GM23338 (cell line): ENCODE measurements at regions not wholly inside any gene's neighbourhood (a gene's known extent, or its start where the extent isn't known, plus 50 kb on each side); places are given as distances from the start of the nearest gene placed in this dataset.

Experiments
- ATAC-seq: fragments of 200-7000 bp; cut with Tn5 transposase; 3 replicates; pipeline ENCODE4 v1.9.1; 2020
- DNase-seq: peaks from one replicate; pipeline ENCODE4 v3.0.0-alpha.2; 2015; ENCODE audit warnings: low spot score
- H2AFZ ChIP-seq: fragments of 200-600 bp; sonication (generic); 2 replicates; pipeline ENCODE4 v1.8.0; 2016; ENCODE audit warnings: antibody characterized with exemption, mild to moderate bottlenecking, moderate library complexity
- H3F3A ChIP-seq: fragments of 200-600 bp; sonication (generic); replicated peaks from 2 replicates; pipeline ENCODE4 v1.8.0; 2017; ENCODE audit warnings: antibody characterized with exemption, mixed run types, low read depth
- H3K27ac ChIP-seq: fragments of 200-600 bp; sonication (generic); 2 replicates; pipeline ENCODE4 v1.6.1; 2016; ENCODE audit warnings: low read depth
- H3K27me3 ChIP-seq: fragments of 200-600 bp; sonication (generic); 2 replicates; pipeline ENCODE4 v1.8.0; 2016; ENCODE audit warnings: mild to moderate bottlenecking, mixed run types, moderate library complexity; ENCODE audit not compliant: insufficient read depth
- H3K36me3 ChIP-seq: fragments of 200-600 bp; sonication (generic); 2 replicates; pipeline ENCODE4 v1.8.0; 2016; ENCODE audit warnings: mild to moderate bottlenecking; ENCODE audit not compliant: insufficient read depth
- H3K4me1 ChIP-seq: fragments of 200-600 bp; sonication (generic); 2 replicates; pipeline ENCODE4 v1.8.0; 2016; ENCODE audit warnings: mild to moderate bottlenecking, moderate library complexity; ENCODE audit not compliant: insufficient read depth
- H3K4me2 ChIP-seq: fragments of 200-600 bp; sonication (generic); 2 replicates; pipeline ENCODE4 v1.7.1; 2017; ENCODE audit warnings: mixed run types
- H3K4me3 ChIP-seq: fragments of 200-600 bp; sonication (generic); 2 replicates; pipeline ENCODE4 v1.6.1; 2016; ENCODE audit warnings: mixed run types
- H3K79me2 ChIP-seq: fragments of 200-600 bp; sonication (generic); replicated peaks from 2 replicates; pipeline ENCODE4 v1.8.0; 2017; ENCODE audit warnings: mild to moderate bottlenecking; ENCODE audit not compliant: insufficient read depth
- H3K9me2 ChIP-seq: fragments of 200-600 bp; sonication (generic); 2 replicates; pipeline ENCODE4 v1.8.0; 2017; ENCODE audit not compliant: insufficient read depth
- H4K20me1 ChIP-seq: fragments of 200-600 bp; sonication (generic); replicated peaks from 2 replicates; pipeline ENCODE4 v1.8.0; 2017; ENCODE audit warnings: mild to moderate bottlenecking; ENCODE audit not compliant: insufficient read depth
- H3K27ac Mint-ChIP-seq: 2 replicates; pipeline ENCODE4 v1.8.0; 2020; ENCODE audit warnings: inconsistent platforms, mild to moderate bottlenecking, moderate library complexity, mixed read lengths
- H3K27me3 Mint-ChIP-seq: 3 replicates; pipeline ENCODE4 v1.8.0; 2022; ENCODE audit warnings: low read depth, mild to moderate bottlenecking, moderate library complexity, mixed read lengths, inconsistent platforms; ENCODE audit not compliant: insufficient read depth, poor library complexity
- H3K36me3 Mint-ChIP-seq: 3 replicates; pipeline ENCODE4 v1.8.0; 2021; ENCODE audit warnings: low read depth, mild to moderate bottlenecking, inconsistent platforms, moderate library complexity, mixed read lengths
- H3K4me1 Mint-ChIP-seq: 3 replicates; pipeline ENCODE4 v1.8.0; 2020; ENCODE audit warnings: mild to moderate bottlenecking, inconsistent platforms, mixed read lengths
- H3K4me3 Mint-ChIP-seq: 3 replicates; pipeline ENCODE4 v1.8.0; 2021; ENCODE audit warnings: moderate library complexity, mild to moderate bottlenecking, inconsistent platforms, mixed read lengths
- H3K9me3 Mint-ChIP-seq: 3 replicates; pipeline ENCODE4 v1.8.0; 2020; ENCODE audit warnings: moderate library complexity, mild to moderate bottlenecking, inconsistent platforms, mixed read lengths
- EZH2 ChIP-seq: fragments of 200-600 bp; sonication (generic); IDR thresholded peaks from one replicate; pipeline ENCODE4 v1.8.0; 2017; ENCODE audit warnings: antibody characterized with exemption, mild to moderate bottlenecking, low read depth; ENCODE audit not compliant: unreplicated experiment
- JUNB ChIP-seq: IDR thresholded peaks from one replicate; pipeline ENCODE4 v1.6.1; 2016; ENCODE audit warnings: antibody characterized with exemption; ENCODE audit not compliant: unreplicated experiment
- ZNF114 ChIP-seq: fragments of 250-450 bp; sonication (Bioruptor Pico); IDR thresholded peaks from 2 replicates; pipeline ENCODE4 v1.5.0; 2020; ENCODE audit warnings: mild to moderate bottlenecking, moderate library complexity
- TF ChIP-seq, protein P1 (sequence below): fragments of 250-450 bp; sonication (Bioruptor Pico); IDR thresholded peaks from 2 replicates; pipeline ENCODE4 v1.5.0; 2020; ENCODE audit warnings: mild to moderate bottlenecking, moderate library complexity
- TF ChIP-seq, protein P2 (sequence below): IDR thresholded peaks from 2 replicates; pipeline ENCODE4 v1.6.1; 2016; ENCODE audit warnings: antibody characterized with exemption

GRCh38 chr21:20523191-20523590, 475.0 kb upstream of the NCAM2 start (continued):
- TF ChIP-seq, protein P1, sequence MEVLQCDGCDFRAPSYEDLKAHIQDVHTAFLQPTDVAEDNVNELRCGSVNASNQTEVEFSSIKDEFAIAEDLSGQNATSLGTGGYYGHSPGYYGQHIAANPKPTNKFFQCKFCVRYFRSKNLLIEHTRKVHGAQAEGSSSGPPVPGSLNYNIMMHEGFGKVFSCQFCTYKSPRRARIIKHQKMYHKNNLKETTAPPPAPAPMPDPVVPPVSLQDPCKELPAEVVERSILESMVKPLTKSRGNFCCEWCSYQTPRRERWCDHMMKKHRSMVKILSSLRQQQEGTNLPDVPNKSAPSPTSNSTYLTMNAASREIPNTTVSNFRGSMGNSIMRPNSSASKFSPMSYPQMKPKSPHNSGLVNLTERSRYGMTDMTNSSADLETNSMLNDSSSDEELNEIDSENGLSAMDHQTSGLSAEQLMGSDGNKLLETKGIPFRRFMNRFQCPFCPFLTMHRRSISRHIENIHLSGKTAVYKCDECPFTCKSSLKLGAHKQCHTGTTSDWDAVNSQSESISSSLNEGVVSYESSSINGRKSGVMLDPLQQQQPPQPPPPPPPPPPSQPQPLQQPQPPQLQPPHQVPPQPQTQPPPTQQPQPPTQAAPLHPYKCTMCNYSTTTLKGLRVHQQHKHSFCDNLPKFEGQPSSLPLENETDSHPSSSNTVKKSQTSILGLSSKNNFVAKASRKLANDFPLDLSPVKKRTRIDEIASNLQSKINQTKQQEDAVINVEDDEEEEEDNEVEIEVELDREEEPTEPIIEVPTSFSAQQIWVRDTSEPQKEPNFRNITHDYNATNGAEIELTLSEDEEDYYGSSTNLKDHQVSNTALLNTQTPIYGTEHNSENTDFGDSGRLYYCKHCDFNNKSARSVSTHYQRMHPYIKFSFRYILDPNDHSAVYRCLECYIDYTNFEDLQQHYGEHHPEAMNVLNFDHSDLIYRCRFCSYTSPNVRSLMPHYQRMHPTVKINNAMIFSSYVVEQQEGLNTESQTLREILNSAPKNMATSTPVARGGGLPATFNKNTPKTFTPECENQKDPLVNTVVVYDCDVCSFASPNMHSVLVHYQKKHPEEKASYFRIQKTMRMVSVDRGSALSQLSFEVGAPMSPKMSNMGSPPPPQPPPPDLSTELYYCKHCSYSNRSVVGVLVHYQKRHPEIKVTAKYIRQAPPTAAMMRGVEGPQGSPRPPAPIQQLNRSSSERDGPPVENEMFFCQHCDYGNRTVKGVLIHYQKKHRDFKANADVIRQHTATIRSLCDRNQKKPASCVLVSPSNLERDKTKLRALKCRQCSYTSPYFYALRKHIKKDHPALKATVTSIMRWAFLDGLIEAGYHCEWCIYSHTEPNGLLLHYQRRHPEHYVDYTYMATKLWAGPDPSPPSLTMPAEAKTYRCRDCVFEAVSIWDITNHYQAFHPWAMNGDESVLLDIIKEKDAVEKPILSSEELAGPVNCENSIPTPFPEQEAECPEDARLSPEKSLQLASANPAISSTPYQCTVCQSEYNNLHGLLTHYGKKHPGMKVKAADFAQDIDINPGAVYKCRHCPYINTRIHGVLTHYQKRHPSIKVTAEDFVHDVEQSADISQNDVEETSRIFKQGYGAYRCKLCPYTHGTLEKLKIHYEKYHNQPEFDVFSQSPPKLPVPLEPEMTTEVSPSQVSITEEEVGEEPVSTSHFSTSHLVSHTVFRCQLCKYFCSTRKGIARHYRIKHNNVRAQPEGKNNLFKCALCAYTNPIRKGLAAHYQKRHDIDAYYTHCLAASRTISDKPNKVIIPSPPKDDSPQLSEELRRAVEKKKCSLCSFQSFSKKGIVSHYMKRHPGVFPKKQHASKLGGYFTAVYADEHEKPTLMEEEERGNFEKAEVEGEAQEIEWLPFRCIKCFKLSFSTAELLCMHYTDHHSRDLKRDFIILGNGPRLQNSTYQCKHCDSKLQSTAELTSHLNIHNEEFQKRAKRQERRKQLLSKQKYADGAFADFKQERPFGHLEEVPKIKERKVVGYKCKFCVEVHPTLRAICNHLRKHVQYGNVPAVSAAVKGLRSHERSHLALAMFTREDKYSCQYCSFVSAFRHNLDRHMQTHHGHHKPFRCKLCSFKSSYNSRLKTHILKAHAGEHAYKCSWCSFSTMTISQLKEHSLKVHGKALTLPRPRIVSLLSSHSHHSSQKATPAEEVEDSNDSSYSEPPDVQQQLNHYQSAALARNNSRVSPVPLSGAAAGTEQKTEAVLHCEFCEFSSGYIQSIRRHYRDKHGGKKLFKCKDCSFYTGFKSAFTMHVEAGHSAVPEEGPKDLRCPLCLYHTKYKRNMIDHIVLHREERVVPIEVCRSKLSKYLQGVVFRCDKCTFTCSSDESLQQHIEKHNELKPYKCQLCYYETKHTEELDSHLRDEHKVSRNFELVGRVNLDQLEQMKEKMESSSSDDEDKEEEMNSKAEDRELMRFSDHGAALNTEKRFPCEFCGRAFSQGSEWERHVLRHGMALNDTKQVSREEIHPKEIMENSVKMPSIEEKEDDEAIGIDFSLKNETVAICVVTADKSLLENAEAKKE (CRISPR knock-in tag): no peak

- H3K4me3 ChIP-seq: no peak overlapping the region
- H3K27me3 Mint-ChIP-seq: no peaks in the 10 kb centered on the region
- H2AFZ ChIP-seq: no peak overlapping the region
- H3F3A ChIP-seq: no peaks in the 10 kb centered on the region
- H4K20me1 ChIP-seq: no peaks in the 10 kb centered on the region
- no peaks in the 10 kb centered on the region for H3K36me3 Mint-ChIP-seq
- no peaks in the 10 kb centered on the region for H3K36me3 ChIP-seq
- H3K27ac Mint-ChIP-seq: no peak overlapping the region
- no peaks in the 10 kb centered on the region for H3K4me1 ChIP-seq
- H3K79me2 ChIP-seq: no peaks in the 10 kb centered on the region
- H3K9me2 ChIP-seq: no peaks in the 10 kb centered on the region
- no peaks in the 10 kb centered on the region for H3K27me3 ChIP-seq
- H3K27ac ChIP-seq: no peak overlapping the region
- H3K9me3 Mint-ChIP-seq: peaks cover 3% of the 10 kb centered on the region; the same call in 1 of the 3 replicates
- no peak overlapping the region for H3K4me3 Mint-ChIP-seq
- no peaks in the 10 kb centered on the region for H3K4me1 Mint-ChIP-seq
- H3K4me2 ChIP-seq: no peak overlapping the region
- DNase-seq (no peak), ATAC-seq (no peak)
- no peak for TF ChIP-seq JUNB
- TF ChIP-seq, protein P1 (CRISPR knock-in tag): no peak
- no peak for TF ChIP-seq ZNF114
- TF ChIP-seq, protein P2, sequence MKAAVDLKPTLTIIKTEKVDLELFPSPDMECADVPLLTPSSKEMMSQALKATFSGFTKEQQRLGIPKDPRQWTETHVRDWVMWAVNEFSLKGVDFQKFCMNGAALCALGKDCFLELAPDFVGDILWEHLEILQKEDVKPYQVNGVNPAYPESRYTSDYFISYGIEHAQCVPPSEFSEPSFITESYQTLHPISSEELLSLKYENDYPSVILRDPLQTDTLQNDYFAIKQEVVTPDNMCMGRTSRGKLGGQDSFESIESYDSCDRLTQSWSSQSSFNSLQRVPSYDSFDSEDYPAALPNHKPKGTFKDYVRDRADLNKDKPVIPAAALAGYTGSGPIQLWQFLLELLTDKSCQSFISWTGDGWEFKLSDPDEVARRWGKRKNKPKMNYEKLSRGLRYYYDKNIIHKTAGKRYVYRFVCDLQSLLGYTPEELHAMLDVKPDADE: no peak
- TF ChIP-seq EZH2: no peak
Observed at GRCh38 chr21:20527731-20528460, 470.3 kb upstream of the NCAM2 start.
